ENCODE measurements at regions not wholly inside any gene's neighbourhood (a gene's known extent, or its start where the extent isn't known, plus 50 kb on each side); places are given as distances from the start of the nearest gene placed in this dataset.

- no peaks in the 10 kb centered on the region for H3K27me3 ChIP-seq (ENCODE audit: low read length)
- H3K9me2 ChIP-seq (replicated peaks; ENCODE audit: insufficient read depth, low read length): no peaks in the 10 kb centered on the region
- H2AFZ ChIP-seq (ENCODE audit: low read depth, low read length, severe bottlenecking): no peak overlapping the region
- H3K27ac ChIP-seq (ENCODE audit: low read depth, low read length): no peak overlapping the region
- no peak overlapping the region for H3K4me2 ChIP-seq (ENCODE audit: low read depth, low read length, poor library complexity, severe bottlenecking)
- H3K4me3 ChIP-seq (ENCODE audit: insufficient read depth, low read length, poor library complexity, severe bottlenecking): no peak overlapping the region
- H4K20me1 ChIP-seq (ENCODE audit: low read depth, low read length): no peaks in the 10 kb centered on the region
- no peaks in the 10 kb centered on the region for H3K36me3 ChIP-seq (ENCODE audit: low read length)
- H3K9me3 ChIP-seq (ENCODE audit: insufficient read depth, low read length): no peaks in the 10 kb centered on the region
- H3K79me2 ChIP-seq (ENCODE audit: insufficient read depth, low read length): no peaks in the 10 kb centered on the region
- TF ChIP-seq EZH2phosphoT487 (conservative IDR thresholded peaks at IDR 0.05; ENCODE audit: low read length) (no peak), CTCF (IDR thresholded peaks at IDR 0.05; ENCODE audit: insufficient read depth, low read length, poor library complexity, severe bottlenecking) (no peak)
- no peak overlapping the region for H3K9ac ChIP-seq (ENCODE audit: low read length)
- no peaks in the 10 kb centered on the region for H3F3A ChIP-seq (ENCODE audit: insufficient read depth)
Observed at GRCh38 chrX:42260854-42261253, 337.5 kb upstream of the CASK start.

DNA sequence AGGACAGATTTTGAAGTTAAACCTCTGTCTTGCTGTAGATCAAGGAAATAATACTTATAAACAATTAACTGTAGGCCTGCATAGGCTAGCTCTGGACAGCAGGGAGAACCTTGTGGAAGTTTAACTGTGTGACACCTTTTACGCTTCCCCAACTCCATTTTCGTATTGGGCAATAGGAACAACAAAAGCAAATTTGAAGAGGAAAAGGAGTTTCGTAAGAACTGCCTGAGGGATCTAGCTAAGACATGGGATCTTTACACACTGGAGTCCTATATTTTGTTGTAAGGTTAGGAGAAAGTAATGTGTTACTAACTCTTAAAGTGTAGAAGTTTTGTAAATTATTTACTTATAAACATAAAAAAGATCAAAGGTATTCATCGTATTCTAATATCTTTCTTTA lies 324.9 kb upstream of the CASK start:
- H3K9me2 ChIP-seq (replicated peaks; ENCODE audit: insufficient read depth, low read length): no peaks in the 10 kb centered on the region
- H3K9me3 ChIP-seq (ENCODE audit: insufficient read depth, low read length): no peaks in the 10 kb centered on the region
- no peaks in the 10 kb centered on the region for H3K79me2 ChIP-seq (ENCODE audit: insufficient read depth, low read length)
- no peaks in the 10 kb centered on the region for H3K27me3 ChIP-seq (ENCODE audit: low read length)
- TF ChIP-seq EZH2phosphoT487 (conservative IDR thresholded peaks at IDR 0.05; ENCODE audit: low read length) (no peak), CTCF (IDR thresholded peaks at IDR 0.05; ENCODE audit: insufficient read depth, low read length, poor library complexity, severe bottlenecking) (no peak)
- H3K4me3 ChIP-seq (ENCODE audit: insufficient read depth, low read length, poor library complexity, severe bottlenecking): no peak overlapping the region
- no peaks in the 10 kb centered on the region for H4K20me1 ChIP-seq (ENCODE audit: low read depth, low read length)
- no peaks in the 10 kb centered on the region for H3F3A ChIP-seq (ENCODE audit: insufficient read depth)
- no peak overlapping the region for H3K9ac ChIP-seq (ENCODE audit: low read length)
- no peaks in the 10 kb centered on the region for H3K36me3 ChIP-seq (ENCODE audit: low read length)
- H3K4me2 ChIP-seq (ENCODE audit: low read depth, low read length, poor library complexity, severe bottlenecking): no peak overlapping the region
- H3K27ac ChIP-seq (ENCODE audit: low read depth, low read length): no peak overlapping the region
- no peak overlapping the region for H2AFZ ChIP-seq (ENCODE audit: low read depth, low read length, severe bottlenecking)

- H3K9me2 ChIP-seq (replicated peaks; ENCODE audit: insufficient read depth, low read length): no peaks in the 10 kb centered on the region
- no peak overlapping the region for H3K9ac ChIP-seq (ENCODE audit: low read length)
- no peaks in the 10 kb centered on the region for H3K9me3 ChIP-seq (ENCODE audit: insufficient read depth, low read length)
- H4K20me1 ChIP-seq (ENCODE audit: low read depth, low read length): no peaks in the 10 kb centered on the region
- H2AFZ ChIP-seq (ENCODE audit: low read depth, low read length, severe bottlenecking): no peak overlapping the region
- H3K36me3 ChIP-seq (ENCODE audit: low read length): no peaks in the 10 kb centered on the region
- TF ChIP-seq CTCF (IDR thresholded peaks at IDR 0.05; ENCODE audit: insufficient read depth, low read length, poor library complexity, severe bottlenecking) (no peak), EZH2phosphoT487 (conservative IDR thresholded peaks at IDR 0.05; ENCODE audit: low read length) (no peak)
- H3K4me2 ChIP-seq (ENCODE audit: low read depth, low read length, poor library complexity, severe bottlenecking): no peak overlapping the region
- no peaks in the 10 kb centered on the region for H3K27me3 ChIP-seq (ENCODE audit: low read length)
- no peaks in the 10 kb centered on the region for H3F3A ChIP-seq (ENCODE audit: insufficient read depth)
- H3K27ac ChIP-seq (ENCODE audit: low read depth, low read length): no peak overlapping the region
- no peaks in the 10 kb centered on the region for H3K79me2 ChIP-seq (ENCODE audit: insufficient read depth, low read length)
- H3K4me3 ChIP-seq (ENCODE audit: insufficient read depth, low read length, poor library complexity, severe bottlenecking): no peak overlapping the region
Observed at GRCh38 chrX:42247241-42247640, 323.9 kb upstream of the CASK start.

GRCh38 chrX:42246814-42247213 lies 323.5 kb upstream of the CASK start:
- no peaks in the 10 kb centered on the region for H3K36me3 ChIP-seq (ENCODE audit: low read length)
- H3K9me3 ChIP-seq (ENCODE audit: insufficient read depth, low read length): no peaks in the 10 kb centered on the region
- no peak overlapping the region for H3K4me3 ChIP-seq (ENCODE audit: insufficient read depth, low read length, poor library complexity, severe bottlenecking)
- no peaks in the 10 kb centered on the region for H3F3A ChIP-seq (ENCODE audit: insufficient read depth)
- H3K9ac ChIP-seq (ENCODE audit: low read length): no peak overlapping the region
- no peak overlapping the region for H3K4me2 ChIP-seq (ENCODE audit: low read depth, low read length, poor library complexity, severe bottlenecking)
- no peaks in the 10 kb centered on the region for H4K20me1 ChIP-seq (ENCODE audit: low read depth, low read length)
- no peak overlapping the region for H2AFZ ChIP-seq (ENCODE audit: low read depth, low read length, severe bottlenecking)
- no peaks in the 10 kb centered on the region for H3K79me2 ChIP-seq (ENCODE audit: insufficient read depth, low read length)
- no peaks in the 10 kb centered on the region for H3K27me3 ChIP-seq (ENCODE audit: low read length)
- no peak overlapping the region for H3K27ac ChIP-seq (ENCODE audit: low read depth, low read length)
- TF ChIP-seq EZH2phosphoT487 (conservative IDR thresholded peaks at IDR 0.05; ENCODE audit: low read length) (no peak), CTCF (IDR thresholded peaks at IDR 0.05; ENCODE audit: insufficient read depth, low read length, poor library complexity, severe bottlenecking) (no peak)
- H3K9me2 ChIP-seq (replicated peaks; ENCODE audit: insufficient read depth, low read length): no peaks in the 10 kb centered on the region

Measured in SU-DHL-6 (cell line).